H9 (cell line): ENCODE measurements at regions not wholly inside any gene's neighbourhood (a gene's known extent, or its start where the extent isn't known, plus 50 kb on each side); places are given as distances from the start of the nearest gene placed in this dataset.
A peak's percentile ranks its signal among the peaks of the same experiment; 100 is the strongest.

ENCODE experiments used
- DNase-seq: peaks from one replicate; pipeline ENCODE4 v3.0.0-alpha.2; 2017
- H2AFZ ChIP-seq: one replicate; pipeline ENCODE4 v1.6.1; 2013; ENCODE audit warnings: mild to moderate bottlenecking, low read length, control low read depth, moderate library complexity
- H2AK5ac ChIP-seq: 2 replicates; pipeline ENCODE4 v1.6.1; 2013; ENCODE audit warnings: low read length, control low read depth, mixed read lengths; ENCODE audit not compliant: insufficient read length
- H2BK120ac ChIP-seq: one replicate; pipeline ENCODE4 v1.6.1; 2013; ENCODE audit warnings: low read depth, mild to moderate bottlenecking, low read length, control low read depth, inconsistent platforms; ENCODE audit not compliant: poor library complexity, severe bottlenecking
- H2BK12ac ChIP-seq: 2 replicates; pipeline ENCODE4 v1.6.1; 2013; ENCODE audit warnings: low read length, control low read depth, mixed read lengths, low read depth; ENCODE audit not compliant: insufficient read length
- H2BK15ac ChIP-seq: 2 replicates; pipeline ENCODE4 v1.6.1; 2013; ENCODE audit warnings: low read depth, low read length, control low read depth
- H2BK20ac ChIP-seq: one replicate; pipeline ENCODE4 v1.6.1; 2013; ENCODE audit warnings: low read depth, mild to moderate bottlenecking, low read length, control low read depth, inconsistent platforms; ENCODE audit not compliant: poor library complexity, severe bottlenecking
- H2BK5ac ChIP-seq: 2 replicates; pipeline ENCODE4 v1.6.1; 2013; ENCODE audit warnings: low read length, control low read depth, mixed read lengths; ENCODE audit not compliant: insufficient read length
- H3K14ac ChIP-seq: 2 replicates; pipeline ENCODE4 v1.6.1; 2013; ENCODE audit warnings: low read length, control low read depth; ENCODE audit not compliant: insufficient read depth
- H3K18ac ChIP-seq: 2 replicates; pipeline ENCODE4 v1.6.1; 2013; ENCODE audit warnings: low read depth, mild to moderate bottlenecking, mixed read lengths, low read length, control low read depth; ENCODE audit not compliant: insufficient read length
- H3K23ac ChIP-seq: 2 replicates; pipeline ENCODE4 v1.6.1; 2013; ENCODE audit warnings: low read length, control low read depth, mixed read lengths, low read depth; ENCODE audit not compliant: insufficient read length
- H3K23me2 ChIP-seq: 2 replicates; pipeline ENCODE4 v1.6.1; 2013; ENCODE audit warnings: low read depth, mild to moderate bottlenecking, mixed read lengths, low read length, control low read depth; ENCODE audit not compliant: insufficient read length, poor library complexity, severe bottlenecking
- H3K27ac ChIP-seq: 2 replicates; pipeline ENCODE4 v1.5.1; 2013; ENCODE audit warnings: low read length, control low read depth, mixed read lengths, low read depth; ENCODE audit not compliant: insufficient read length
- H3K27me3 ChIP-seq: 2 replicates; pipeline ENCODE4 v1.6.1; 2013; ENCODE audit warnings: low read length, control low read depth, inconsistent platforms; ENCODE audit not compliant: insufficient read depth
- H3K4ac ChIP-seq: 2 replicates; pipeline ENCODE4 v1.6.1; 2013; ENCODE audit warnings: low read depth, mild to moderate bottlenecking, control low read depth, inconsistent platforms, low read length, moderate library complexity
- H3K4me1 ChIP-seq: 2 replicates; pipeline ENCODE4 v1.6.1; 2013; ENCODE audit warnings: low read length, control low read depth, inconsistent platforms; ENCODE audit not compliant: insufficient read depth
- H3K4me2 ChIP-seq: 2 replicates; pipeline ENCODE4 v1.6.1; 2013; ENCODE audit warnings: low read length, control low read depth, mixed read lengths; ENCODE audit not compliant: insufficient read length, insufficient read depth
- H3K56ac ChIP-seq: 2 replicates; pipeline ENCODE4 v1.6.1; 2013; ENCODE audit warnings: low read depth, mild to moderate bottlenecking, mixed read lengths, low read length, control low read depth; ENCODE audit not compliant: insufficient read length
- H3K79me1 ChIP-seq: 2 replicates; pipeline ENCODE4 v1.6.1; 2013; ENCODE audit warnings: low read depth, mild to moderate bottlenecking, moderate library complexity, low read length, control low read depth, inconsistent platforms; ENCODE audit not compliant: insufficient read depth, poor library complexity, severe bottlenecking
- H3K79me2 ChIP-seq: 2 replicates; pipeline ENCODE4 v1.6.1; 2013; ENCODE audit warnings: low read length, control low read depth, inconsistent platforms; ENCODE audit not compliant: insufficient read depth
- H3K9ac ChIP-seq: 2 replicates; pipeline ENCODE4 v1.6.1; 2013; ENCODE audit warnings: low read length, control low read depth, mixed read lengths; ENCODE audit not compliant: insufficient read length; ENCODE audit errors: extremely low read depth
- H3K9me3 ChIP-seq: one replicate; pipeline ENCODE4 v1.6.1; 2013; ENCODE audit warnings: low read depth, low read length, inconsistent platforms; ENCODE audit not compliant: control insufficient read depth
- H3T11ph ChIP-seq: one replicate; pipeline ENCODE4 v1.6.1; 2013; ENCODE audit warnings: mild to moderate bottlenecking, low read length, control low read depth, inconsistent platforms
- H4K20me1 ChIP-seq: one replicate; pipeline ENCODE4 v1.6.1; 2013; ENCODE audit not compliant: control insufficient read depth, insufficient read length, insufficient read depth
- H4K5ac ChIP-seq: 2 replicates; pipeline ENCODE4 v1.6.1; 2013; ENCODE audit warnings: low read depth, mild to moderate bottlenecking, mixed read lengths, low read length, control low read depth; ENCODE audit not compliant: insufficient read length
- H4K8ac ChIP-seq: replicated peaks from 2 replicates; pipeline ENCODE4 v1.6.1; 2013; ENCODE audit warnings: low read length, control low read depth, mixed read lengths, low read depth; ENCODE audit not compliant: insufficient read length
- H4K91ac ChIP-seq: 2 replicates; pipeline ENCODE4 v1.6.1; 2013; ENCODE audit warnings: low read depth, mild to moderate bottlenecking, moderate library complexity, mixed read lengths, low read length, control low read depth; ENCODE audit not compliant: insufficient read length
- H3K27ac Mint-ChIP-seq, 3 experiments: 2 replicates in 2 of 3; 3 replicates in 1 of 3; pipeline ENCODE4 v1.8.0; 2020 to 2021; ENCODE audit warnings: mixed read lengths in 3 of 3, mild to moderate bottlenecking in 1 of 3, moderate library complexity in 1 of 3
- H3K27me3 Mint-ChIP-seq: 2 replicates; pipeline ENCODE4 v1.8.0; 2021; ENCODE audit warnings: low read depth, mild to moderate bottlenecking, moderate library complexity, mixed read lengths
- H3K36me3 Mint-ChIP-seq, 3 experiments: 2 replicates in 2 of 3; 3 replicates in 1 of 3; pipeline ENCODE4 v1.8.0; 2020 to 2021; ENCODE audit warnings: low read depth in 3 of 3, mixed read lengths in 3 of 3; ENCODE audit not compliant: insufficient read depth in 1 of 3
- H3K4me1 Mint-ChIP-seq, 2 experiments: 2 replicates each; pipeline ENCODE4 v1.8.0; 2020; ENCODE audit warnings: mixed read lengths in 2 of 2
- H3K4me3 Mint-ChIP-seq, 2 experiments: 2 replicates in 1 of 2; 3 replicates in 1 of 2; pipeline ENCODE4 v1.8.0; 2020 to 2021; ENCODE audit warnings: mild to moderate bottlenecking in 2 of 2, mixed read lengths in 2 of 2, moderate library complexity in 1 of 2
- H3K9me3 Mint-ChIP-seq, 2 experiments: 2 replicates in 1 of 2; 3 replicates in 1 of 2; pipeline ENCODE4 v1.8.0; 2020; ENCODE audit warnings: mild to moderate bottlenecking in 2 of 2, mixed read lengths in 2 of 2, moderate library complexity in 1 of 2
- CTCF ChIP-seq: fragments of 200-600 bp; sonication (generic); conservative IDR thresholded peaks from 3 replicates; pipeline ENCODE4 v1.8.0; 2021; ENCODE audit warnings: antibody characterized with exemption, mild to moderate bottlenecking
- WGBS: extraction: QIAGEN DNeasy Blood & Tissue Kit; methylation state at CpG from one replicate; pipeline ENCODE4 v1.1.7; 2013; ENCODE audit warnings: missing lambda C conversion rate, low lambda C conversion rate, mixed read lengths; ENCODE audit not compliant: insufficient read length; ENCODE audit errors: extremely low coverage; 5-methylcytosine and 5-hydroxymethylcytosine counted together

GRCh38 chr15:54990793-54991192 is 205.9 kb downstream of the RSL24D1 start:
- Mint-ChIP-seq H3K4me1 (peaks cover 10 to 12% of the 10 kb centered on the region in 2 experiments; a peak in 3 of 4 replicates), H3K4me3 (no peak overlapping the region), H3K27ac (peak overlapping the region in 1 of 3 experiments; percentile 16; a peak in 2 of 7 replicates), H3K36me3 (no peaks in the 10 kb centered on the region), H3K9me3 (peaks cover 0 to 13% of the 10 kb centered on the region in 2 experiments; a peak in 3 of 5 replicates), H3K27me3 (no peaks in the 10 kb centered on the region; the same call in 1 of the 2 replicates)
- Histone ChIP-seq H3K56ac (no peak overlapping the region), H3K23ac (no peak overlapping the region), H4K91ac (no peak overlapping the region), H3K18ac (no peak overlapping the region), H3K9ac (no peak overlapping the region), H2AFZ (no peak overlapping the region), H3K23me2 (no peaks in the 10 kb centered on the region), H2BK12ac (no peak overlapping the region), H4K5ac (no peak overlapping the region), H4K20me1 (no peaks in the 10 kb centered on the region), H2BK15ac (no peak overlapping the region), H3T11ph (no peak overlapping the region), H2AK5ac (no peak overlapping the region), H2BK20ac (no peak overlapping the region), H2BK120ac (no peak overlapping the region), H3K4me1 (no peaks in the 10 kb centered on the region; the same call in 1 of the 2 replicates), H3K4ac (no peak overlapping the region), H3K79me2 (no peaks in the 10 kb centered on the region), H3K79me1 (no peaks in the 10 kb centered on the region), H3K14ac (no peak overlapping the region), H4K8ac (no peak overlapping the region), H3K27ac (no peak overlapping the region), H3K9me3 (no peaks in the 10 kb centered on the region), H3K27me3 (no peaks in the 10 kb centered on the region), H2BK5ac (no peak overlapping the region), H3K4me2 (no peak overlapping the region)
- TF ChIP-seq CTCF: no peak
- no peak for DNase-seq
- no CpG with 5 or more reads among the region's 7 CpGs for WGBS
